Fibroblast of mammary gland (primary cell): ENCODE measurements at regions not wholly inside any gene's neighbourhood (a gene's known extent, or its start where the extent isn't known, plus 50 kb on each side); places are given as distances from the start of the nearest gene placed in this dataset.

Source experiments
- DNase-seq: peaks from one replicate; pipeline ENCODE4 v3.0.0-alpha.2; 2010; ENCODE audit warnings: low read depth
- H3K4me3 ChIP-seq: 2 replicates; pipeline ENCODE4 v1.5.1; 2011; ENCODE audit warnings: low read depth, mild to moderate bottlenecking, low read length, moderate library complexity; ENCODE audit not compliant: control insufficient read depth
- CTCF ChIP-seq: conservative IDR thresholded peaks from 2 replicates; pipeline ENCODE4 v1.5.1; 2011; ENCODE audit warnings: low read depth, low read length, inconsistent platforms; ENCODE audit not compliant: control insufficient read depth, insufficient read depth

GRCh38 chr1:182217071-182217470 lies 155.6 kb upstream of the ZNF648 start:
- DNase-seq, result peak; percentile 85
- no peak for TF ChIP-seq CTCF
- no peak overlapping the region for H3K4me3 ChIP-seq

- peak; percentile 86 for DNase-seq
- TF ChIP-seq CTCF, result no peak
- no peak overlapping the region for H3K4me3 ChIP-seq
Observed at GRCh38 chr1:182215764-182216163, 154.3 kb upstream of the ZNF648 start.

- no peak for TF ChIP-seq CTCF
- no peak for DNase-seq
- no peak overlapping the region for H3K4me3 ChIP-seq
Observed at GRCh38 chr1:182213163-182213562, 151.7 kb upstream of the ZNF648 start.

- TF ChIP-seq CTCF, result no peak
- DNase-seq, result no peak
- H3K4me3 ChIP-seq, result no peak overlapping the region
Observed at GRCh38 chr1:182211386-182211785, 149.9 kb upstream of the ZNF648 start.

- H3K4me3 ChIP-seq, result no peak overlapping the region
- no peak for DNase-seq
- TF ChIP-seq CTCF, result no peak
Observed at GRCh38 chr1:182210417-182210816, 148.9 kb upstream of the ZNF648 start.

GRCh38 chr1:182207300-182207699 lies 145.8 kb upstream of the ZNF648 start:
- H3K4me3 ChIP-seq, result no peak overlapping the region
- DNase-seq, result peak; percentile 31
- no peak for TF ChIP-seq CTCF

- DNase-seq, result peak; percentile 83
- no peak for TF ChIP-seq CTCF
- no peak overlapping the region for H3K4me3 ChIP-seq
Observed at GRCh38 chr1:182206626-182207239, 145.2 kb upstream of the ZNF648 start.
